Choroid plexus epithelial cell (primary cell): ENCODE measurements at regions not wholly inside any gene's neighbourhood (a gene's known extent, or its start where the extent isn't known, plus 50 kb on each side); places are given as distances from the start of the nearest gene placed in this dataset.

Experiments
- DNase-seq: peaks from one replicate; pipeline ENCODE4 v3.0.0-alpha.2; 2010; ENCODE audit warnings: low read depth
- H3K4me3 ChIP-seq: 2 replicates; pipeline ENCODE4 v1.5.1; 2011; ENCODE audit warnings: low read depth, mild to moderate bottlenecking, control low read depth, low read length, moderate library complexity
- CTCF ChIP-seq: conservative IDR thresholded peaks from 2 replicates; pipeline ENCODE4 v1.5.1; 2011; ENCODE audit warnings: low read depth, mild to moderate bottlenecking, control low read depth, inconsistent platforms, low read length, moderate library complexity

GRCh38 chr4:112931001-112931400 lies 118.5 kb upstream of the ANK2 start:
- no peak for TF ChIP-seq CTCF
- no peak for DNase-seq
- H3K4me3 ChIP-seq, result no peak overlapping the region

DNA sequence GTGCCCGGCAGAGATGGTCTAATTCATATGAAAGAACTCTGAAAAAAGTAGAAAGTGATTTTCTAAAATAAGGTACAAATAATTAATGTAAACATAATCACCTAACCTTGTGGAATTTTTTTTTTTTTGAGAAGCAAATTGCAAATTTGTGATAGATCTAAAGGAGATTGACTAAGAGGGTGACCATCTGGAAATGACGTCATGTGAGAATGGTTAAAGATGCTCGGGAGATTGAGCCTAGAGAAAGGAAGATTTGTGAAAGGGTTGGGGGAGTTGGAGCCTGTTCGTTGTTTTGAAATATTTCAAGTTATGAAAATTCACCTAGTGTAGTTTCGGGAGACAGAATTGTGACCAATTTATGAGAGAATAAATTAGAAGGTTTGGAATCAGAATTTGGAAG lies 115.7 kb upstream of the ANK2 start:
- DNase-seq, result no peak
- H3K4me3 ChIP-seq, result no peak overlapping the region
- no peak for TF ChIP-seq CTCF

DNA sequence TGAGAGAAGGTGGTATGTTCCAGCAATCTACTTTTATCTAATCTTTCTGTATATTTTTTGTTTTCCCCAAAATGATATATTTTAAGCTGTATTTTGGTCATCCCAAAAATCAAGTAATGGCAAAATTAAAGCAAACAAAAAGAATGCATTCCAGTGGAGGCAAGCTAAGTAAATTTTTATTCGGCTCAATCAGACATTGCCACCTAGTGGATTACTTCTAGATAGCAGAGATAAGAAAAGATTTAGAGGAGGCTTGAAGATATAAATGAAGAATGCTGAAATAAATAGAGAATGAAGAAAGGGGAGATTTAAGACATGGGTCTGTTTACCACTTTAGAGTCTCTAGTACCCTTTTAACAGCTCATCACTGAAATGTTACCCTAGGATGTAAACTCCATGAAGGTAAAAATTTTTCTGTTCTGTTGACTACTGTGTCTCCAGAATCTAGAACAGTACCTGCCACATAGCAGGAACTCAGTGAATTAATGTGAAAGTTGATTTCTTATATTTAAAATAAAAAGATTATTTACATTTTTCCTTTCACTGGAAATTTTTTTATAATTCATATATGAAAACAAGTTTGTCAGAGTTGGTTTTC lies 110.9 kb upstream of the ANK2 start:
- H3K4me3 ChIP-seq, result no peak overlapping the region
- TF ChIP-seq CTCF, result peak; percentile 73
- peak; percentile 72 for DNase-seq

DNA sequence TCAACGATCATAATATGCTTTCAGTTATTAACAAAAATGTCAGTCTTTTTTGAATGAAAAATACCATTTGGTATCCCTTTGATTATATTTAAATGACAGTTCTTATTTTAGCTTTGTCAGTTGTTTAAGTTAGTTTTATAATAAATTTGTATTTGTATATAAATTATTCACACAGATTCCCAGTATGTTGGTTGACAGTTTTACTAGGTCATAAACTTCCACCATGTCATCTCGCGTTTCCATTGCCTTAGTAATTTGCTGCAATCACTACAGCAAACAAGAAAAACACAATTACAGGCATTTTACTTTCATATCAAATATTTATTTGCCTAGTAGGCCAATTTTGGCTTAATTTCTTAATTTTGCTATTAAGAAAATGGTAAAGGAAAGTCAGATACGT lies 109.6 kb upstream of the ANK2 start:
- no peak for DNase-seq
- TF ChIP-seq CTCF, result no peak
- no peak overlapping the region for H3K4me3 ChIP-seq

DNA sequence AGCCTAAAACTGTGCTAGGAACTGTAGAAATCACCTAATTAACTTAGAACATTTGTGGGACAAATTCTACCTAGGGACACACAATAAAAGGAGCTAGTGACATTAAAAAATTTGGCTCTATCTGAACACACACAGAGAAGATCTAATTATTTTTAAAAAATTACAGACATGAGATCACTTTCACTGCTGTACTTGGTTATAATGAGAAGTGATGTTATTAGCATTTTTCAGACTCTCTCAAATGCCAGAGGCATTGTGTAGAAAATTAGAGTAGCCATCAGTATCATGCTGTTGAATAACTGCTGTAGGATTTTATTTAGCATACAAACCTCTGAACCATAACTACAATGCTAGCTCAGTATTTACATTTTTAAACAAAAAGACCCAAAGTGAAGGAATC lies 109.1 kb upstream of the ANK2 start:
- no peak for DNase-seq
- TF ChIP-seq CTCF, result no peak
- H3K4me3 ChIP-seq, result no peak overlapping the region

- DNase-seq, result no peak
- no peak for TF ChIP-seq CTCF
- H3K4me3 ChIP-seq, result no peak overlapping the region
These were observed 107.4 kb upstream of the ANK2 start for GRCh38 chr4:112942077-112942476.

DNA sequence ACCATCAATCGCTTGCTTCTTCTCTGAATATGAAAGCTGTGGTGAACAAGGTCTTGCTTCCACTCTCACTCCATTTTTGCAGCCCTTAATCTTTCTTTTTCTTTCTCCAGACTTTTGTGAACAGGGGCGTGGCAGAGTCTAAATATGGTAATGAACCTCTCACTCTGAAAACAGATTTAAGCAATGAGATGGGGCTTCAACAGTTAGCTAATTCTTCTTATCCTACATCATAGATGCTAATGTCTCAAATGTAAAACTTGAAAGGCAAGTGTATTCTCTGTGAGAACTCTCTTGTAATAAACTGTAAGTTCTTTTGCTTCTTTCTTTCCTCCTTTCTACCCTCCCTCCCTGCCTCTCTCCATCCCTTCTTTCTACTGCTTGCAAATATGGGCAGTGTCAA lies 106.5 kb upstream of the ANK2 start:
- no peak overlapping the region for H3K4me3 ChIP-seq
- DNase-seq, result no peak
- TF ChIP-seq CTCF, result no peak
